Hepatocyte (in vitro differentiated cells): ENCODE measurements at regions not wholly inside any gene's neighbourhood (a gene's known extent, or its start where the extent isn't known, plus 50 kb on each side); places are given as distances from the start of the nearest gene placed in this dataset.

Experiments
- CTCF ChIP-seq: fragments of 200-600 bp; sonication (generic); IDR thresholded peaks from 2 replicates; pipeline ENCODE4 v1.5.1; 2016; ENCODE audit warnings: antibody characterized with exemption, mild to moderate bottlenecking; ENCODE audit not compliant: poor library complexity
- EZH2 ChIP-seq: fragments of 200-600 bp; sonication (generic); IDR thresholded peaks from 2 replicates; pipeline ENCODE4 v1.6.1; 2016; ENCODE audit warnings: antibody characterized with exemption, mild to moderate bottlenecking, borderline replicate concordance
- EZH2phosphoT487 ChIP-seq: fragments of 200-600 bp; sonication (generic); IDR thresholded peaks from one replicate; pipeline ENCODE4 v1.6.1; 2018; ENCODE audit warnings: antibody characterized with exemption, mild to moderate bottlenecking, low read depth, moderate library complexity; ENCODE audit not compliant: unreplicated experiment, severe bottlenecking

- no peak for TF ChIP-seq CTCF
- no peak for TF ChIP-seq EZH2
- no peak for TF ChIP-seq EZH2phosphoT487
Observed at GRCh38 chr1:187641463-187641862, 812.7 kb downstream of the PLA2G4A start.
